Activated T-cell treated with anti-CD3 and anti-CD28 coated beads, Interleukin-2, amount 50 U/mL, for 1 hour (primary cell): ENCODE measurements at regions not wholly inside any gene's neighbourhood (a gene's known extent, or its start where the extent isn't known, plus 50 kb on each side); places are given as distances from the start of the nearest gene placed in this dataset.

Experiments
- DNase-seq: peaks from one replicate; pipeline ENCODE4 v3.0.0-alpha.2; 2020

GRCh38 chr7:72524037-72524436, 111.9 kb upstream of the CALN1 start:
- DNase-seq: no peak

GRCh38 chr7:72504061-72504706, 92.0 kb upstream of the CALN1 start:
- DNase-seq: no peak

- DNase-seq: no peak
Measured at GRCh38 chr7:72503644-72504043, 91.5 kb upstream of the CALN1 start.

DNA sequence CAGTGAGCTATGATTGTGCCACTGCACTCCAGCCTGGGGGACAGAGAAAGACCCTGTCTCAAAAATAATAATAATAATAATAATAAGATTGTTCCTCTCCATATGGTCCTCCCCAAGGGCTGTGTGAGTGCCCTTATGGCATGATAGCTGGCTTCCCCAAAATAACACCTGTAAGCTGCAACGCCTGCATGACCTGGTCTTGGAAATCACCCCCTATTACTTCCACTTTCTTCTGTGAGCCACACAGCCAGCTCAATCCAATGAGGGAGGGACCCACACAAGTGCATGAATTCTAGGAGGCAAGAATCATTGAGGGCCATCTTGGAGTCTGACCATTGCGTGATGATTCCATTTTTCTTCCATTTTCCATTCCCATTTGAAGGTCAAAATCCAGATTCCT, 82.7 kb upstream of the CALN1 start:
- DNase-seq: no peak

DNA sequence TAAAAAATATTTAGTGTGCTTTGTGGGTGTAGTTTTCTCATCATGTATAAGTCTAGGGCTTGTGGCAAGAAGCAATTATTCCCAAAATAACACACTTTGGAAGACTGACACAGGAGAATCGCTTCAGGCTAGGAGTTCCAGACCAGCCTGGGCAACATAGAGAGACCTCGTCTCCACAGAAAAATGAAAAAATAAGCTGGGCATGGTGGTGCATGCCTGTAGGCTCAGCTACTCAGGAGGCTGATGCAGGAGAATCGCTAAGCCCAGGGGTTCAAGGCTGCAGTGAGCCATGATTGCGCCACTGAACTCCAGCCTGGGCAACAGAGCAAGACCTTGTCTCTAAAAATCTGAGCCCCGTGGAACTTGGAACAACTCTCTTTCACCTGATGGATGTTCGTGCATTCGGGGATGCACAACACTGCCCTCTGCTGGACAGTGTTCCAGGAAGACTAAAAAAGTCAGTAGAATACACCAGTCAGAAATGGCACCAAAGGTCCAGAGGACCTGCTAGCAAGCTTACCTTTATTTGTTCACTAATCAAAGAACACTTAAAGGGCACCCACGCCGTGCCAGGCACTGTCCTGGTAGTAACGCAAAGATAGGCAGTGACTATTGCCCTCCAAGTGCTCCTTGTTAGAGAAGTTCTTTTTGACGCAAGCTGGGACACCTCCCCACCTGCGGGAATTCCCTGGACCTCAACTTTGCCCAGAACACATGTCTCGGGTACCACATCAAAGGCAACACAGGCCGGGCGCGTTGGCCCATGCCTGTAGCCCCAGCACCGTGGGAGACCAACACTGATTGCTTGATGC, 81.9 kb upstream of the CALN1 start:
- DNase-seq: peak; percentile 34

GRCh38 chr7:72492461-72493065, 80.4 kb upstream of the CALN1 start:
- DNase-seq: no peak

GRCh38 chr7:72490301-72490700, 78.2 kb upstream of the CALN1 start:
- DNase-seq: no peak

GRCh38 chr7:72481934-72482333, 69.8 kb upstream of the CALN1 start:
- no peak for DNase-seq

- DNase-seq: no peak
Measured at GRCh38 chr7:72476608-72477305, 64.6 kb upstream of the CALN1 start.

DNA sequence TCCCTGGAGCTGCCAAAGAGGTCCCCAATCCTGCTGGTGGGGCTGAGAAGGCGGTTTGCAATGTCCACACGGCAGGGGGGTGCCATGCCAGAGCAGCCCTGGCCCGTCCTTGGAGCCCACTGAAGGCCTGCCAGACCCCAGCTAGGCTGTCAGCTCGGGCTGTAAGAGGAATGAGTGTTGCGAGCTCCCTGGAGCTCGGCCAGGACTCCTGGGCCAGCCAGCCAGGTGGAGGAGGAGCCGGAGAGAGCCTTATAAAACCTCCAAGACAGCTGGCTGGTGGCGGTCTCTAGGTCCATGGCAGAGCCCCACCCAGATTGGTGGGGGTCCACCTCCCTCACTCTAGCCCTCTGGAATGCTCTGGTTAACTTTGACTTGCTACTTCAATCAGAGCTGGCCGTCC, 55.1 kb upstream of the CALN1 start:
- no peak for DNase-seq

- DNase-seq: no peak
Measured at GRCh38 chr7:72466797-72467196, 54.7 kb upstream of the CALN1 start.

DNA sequence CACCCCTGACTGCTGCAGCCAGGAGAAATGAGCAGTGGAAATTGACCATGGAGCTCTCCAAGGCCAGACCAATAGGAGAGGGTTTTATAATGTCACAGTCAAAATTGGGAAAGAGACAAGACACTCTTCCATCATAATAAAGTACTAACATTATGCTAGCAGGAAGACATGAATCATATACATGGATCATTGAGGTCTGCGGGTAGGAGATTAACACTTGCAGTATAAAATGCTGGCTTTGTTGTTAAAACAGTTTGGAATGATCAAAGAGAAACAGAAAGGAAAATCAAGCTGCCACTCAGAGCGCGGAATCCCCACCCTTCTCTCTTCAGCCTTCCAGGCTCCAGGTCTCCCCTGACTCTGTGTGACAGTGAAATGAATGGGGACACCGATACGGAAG, 53.4 kb upstream of the CALN1 start:
- no peak for DNase-seq

DNA sequence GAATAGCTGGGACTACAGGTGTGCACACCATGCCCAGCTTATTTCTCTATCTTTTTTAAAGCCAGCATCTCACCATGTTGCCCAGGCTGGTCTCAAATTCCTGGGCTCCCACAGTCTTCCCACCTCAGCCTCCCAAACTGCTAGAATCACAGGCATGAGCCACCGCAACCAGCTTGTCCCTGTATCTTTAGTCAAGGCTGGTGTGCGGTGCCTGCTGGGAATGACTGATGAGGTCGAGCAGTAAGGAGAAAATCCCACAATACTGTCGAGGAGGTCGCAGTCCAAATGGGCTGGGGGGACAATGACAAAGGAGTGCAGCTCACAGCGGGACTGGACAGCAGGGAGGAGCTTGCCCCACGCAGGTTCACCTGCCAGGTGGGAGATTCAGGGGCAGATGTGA, 50.2 kb upstream of the CALN1 start:
- DNase-seq: no peak
